ENCODE measurements at regions not wholly inside any gene's neighbourhood (a gene's known extent, or its start where the extent isn't known, plus 50 kb on each side); places are given as distances from the start of the nearest gene placed in this dataset.

- peaks cover 0 to 10% (median 4%) of the 10 kb centered on the region in 7 donors for H3K9me3 Mint-ChIP-seq
- peak; percentile 29 to 46 (median 37) for DNase-seq
- peak overlapping the region in 2 of 7 donors; percentile 46 to 78 for H3K27ac Mint-ChIP-seq
- no peaks in the 10 kb centered on the region for H3K36me3 Mint-ChIP-seq
- H3K9ac ChIP-seq (ENCODE audit: insufficient read depth, low read length, poor library complexity, severe bottlenecking) = no peak overlapping the region
- no peak overlapping the region for H3K27ac ChIP-seq (ENCODE audit: low read depth in 1 of 2, low read length in 2 of 2)
- peaks cover 9 to 10% of the 10 kb centered on the region in 2 donors for H3K4me1 ChIP-seq (ENCODE audit: control insufficient read depth in 1 of 2, insufficient read depth in 2 of 2, low read length in 2 of 2)
- H2AFZ ChIP-seq (ENCODE audit: insufficient read depth, low read depth, low read length, poor library complexity, severe bottlenecking) = peak overlapping the region; percentile 14
- H3K27me3 ChIP-seq (ENCODE audit: control insufficient read depth in 2 of 2, insufficient read depth in 2 of 2, low read length in 2 of 2) = no peaks in the 10 kb centered on the region
- H3K4me3 Mint-ChIP-seq = no peak overlapping the region
- no peaks in the 10 kb centered on the region for H3K36me3 ChIP-seq (replicated peaks in 1 of 2; ENCODE audit: control insufficient read depth in 1 of 2, insufficient read depth in 2 of 2, low read length in 2 of 2)
- WGBS (ENCODE audit: insufficient coverage) = 0% methylated on average over 4 of the region's 9 CpGs
- TF ChIP-seq, protein P1, sequence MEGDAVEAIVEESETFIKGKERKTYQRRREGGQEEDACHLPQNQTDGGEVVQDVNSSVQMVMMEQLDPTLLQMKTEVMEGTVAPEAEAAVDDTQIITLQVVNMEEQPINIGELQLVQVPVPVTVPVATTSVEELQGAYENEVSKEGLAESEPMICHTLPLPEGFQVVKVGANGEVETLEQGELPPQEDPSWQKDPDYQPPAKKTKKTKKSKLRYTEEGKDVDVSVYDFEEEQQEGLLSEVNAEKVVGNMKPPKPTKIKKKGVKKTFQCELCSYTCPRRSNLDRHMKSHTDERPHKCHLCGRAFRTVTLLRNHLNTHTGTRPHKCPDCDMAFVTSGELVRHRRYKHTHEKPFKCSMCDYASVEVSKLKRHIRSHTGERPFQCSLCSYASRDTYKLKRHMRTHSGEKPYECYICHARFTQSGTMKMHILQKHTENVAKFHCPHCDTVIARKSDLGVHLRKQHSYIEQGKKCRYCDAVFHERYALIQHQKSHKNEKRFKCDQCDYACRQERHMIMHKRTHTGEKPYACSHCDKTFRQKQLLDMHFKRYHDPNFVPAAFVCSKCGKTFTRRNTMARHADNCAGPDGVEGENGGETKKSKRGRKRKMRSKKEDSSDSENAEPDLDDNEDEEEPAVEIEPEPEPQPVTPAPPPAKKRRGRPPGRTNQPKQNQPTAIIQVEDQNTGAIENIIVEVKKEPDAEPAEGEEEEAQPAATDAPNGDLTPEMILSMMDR (IDR thresholded peaks at IDR 0.05) = no peak
- peaks cover 4 to 8% of the 10 kb centered on the region in 2 donors for H3K9me3 ChIP-seq (replicated peaks in 1 of 2; ENCODE audit: control insufficient read depth in 1 of 2, insufficient read depth in 1 of 2, low read length in 2 of 2)
- no peaks in the 10 kb centered on the region for H4K20me1 ChIP-seq (ENCODE audit: insufficient read depth, low read length)
- H3K27me3 Mint-ChIP-seq (ENCODE audit: low read depth in 3 of 3) = peaks cover 0 to 6% (median 5%) of the 10 kb centered on the region in 3 donors
- H3K79me2 ChIP-seq (ENCODE audit: insufficient read depth, low read length) = no peaks in the 10 kb centered on the region
- no peak overlapping the region for H3K4me3 ChIP-seq (replicated peaks in 1 of 3; ENCODE audit: low read depth in 2 of 3, low read length in 3 of 3)
- intact Hi-C loops (cut with micrococcal nuclease) = no loop called here
- no peak overlapping the region for H3K4me2 ChIP-seq (replicated peaks; ENCODE audit: extremely low read depth, low read length, poor library complexity, severe bottlenecking)
- peaks cover 12% of the 10 kb centered on the region for H3K4me1 Mint-ChIP-seq
Observed at GRCh38 chr2:234348081-234348480, 148.8 kb downstream of the ARL4C start.

DNA sequence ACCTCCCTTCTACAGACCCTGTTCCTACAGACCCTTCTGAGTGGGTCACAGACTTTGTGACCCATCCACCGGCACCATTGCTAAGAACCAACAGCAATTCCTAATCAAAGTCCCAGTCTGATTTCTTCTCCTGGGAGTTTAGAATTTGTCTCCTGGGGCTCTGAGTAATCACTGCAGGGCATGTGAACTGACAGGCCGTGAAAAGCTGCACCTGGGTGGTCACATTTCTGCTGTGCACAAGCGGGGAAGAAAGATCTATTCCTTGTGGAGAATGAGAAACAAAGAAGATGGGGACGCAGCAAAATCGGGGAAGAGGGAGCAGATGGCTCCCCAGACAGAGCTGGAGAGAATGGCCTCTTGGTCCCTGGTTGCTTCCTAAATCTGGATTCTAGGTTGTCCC lies 151.0 kb downstream of the ARL4C start:
- Histone ChIP-seq H3K4me1 (ENCODE audit: control insufficient read depth in 1 of 2, insufficient read depth in 2 of 2, low read length in 2 of 2) (peaks cover 9 to 10% of the 10 kb centered on the region in 2 donors), H3K9ac (ENCODE audit: insufficient read depth, low read length, poor library complexity, severe bottlenecking) (no peak overlapping the region), H3K27me3 (ENCODE audit: control insufficient read depth in 2 of 2, insufficient read depth in 2 of 2, low read length in 2 of 2) (no peaks in the 10 kb centered on the region), H3K79me2 (ENCODE audit: insufficient read depth, low read length) (no peaks in the 10 kb centered on the region), H3K9me3 (replicated peaks in 1 of 2; ENCODE audit: control insufficient read depth in 1 of 2, insufficient read depth in 1 of 2, low read length in 2 of 2) (no peaks in the 10 kb centered on the region), H3K36me3 (replicated peaks in 1 of 2; ENCODE audit: control insufficient read depth in 1 of 2, insufficient read depth in 2 of 2, low read length in 2 of 2) (no peaks in the 10 kb centered on the region), H3K27ac (ENCODE audit: low read depth in 1 of 2, low read length in 2 of 2) (no peak overlapping the region), H2AFZ (ENCODE audit: insufficient read depth, low read depth, low read length, poor library complexity, severe bottlenecking) (no peak overlapping the region), H3K4me3 (replicated peaks in 1 of 3; ENCODE audit: low read depth in 2 of 3, low read length in 3 of 3) (no peak overlapping the region), H3K4me2 (replicated peaks; ENCODE audit: extremely low read depth, low read length, poor library complexity, severe bottlenecking) (no peak overlapping the region), H4K20me1 (ENCODE audit: insufficient read depth, low read length) (no peaks in the 10 kb centered on the region)
- TF ChIP-seq, protein P1 (IDR thresholded peaks at IDR 0.05) = no peak
- H3K27me3 Mint-ChIP-seq (ENCODE audit: low read depth in 3 of 3) = peaks cover 0 to 9% (median 3%) of the 10 kb centered on the region in 3 donors
- WGBS (ENCODE audit: insufficient coverage) = 97% methylated on average over 3 of the region's 5 CpGs
- peaks cover 12% of the 10 kb centered on the region for H3K4me1 Mint-ChIP-seq
- intact Hi-C loops (cut with micrococcal nuclease) = no loop called here
- no peak overlapping the region for H3K4me3 Mint-ChIP-seq
- peaks cover 0 to 7% (median 0%) of the 10 kb centered on the region in 7 donors for H3K9me3 Mint-ChIP-seq
- no peak overlapping the region for H3K27ac Mint-ChIP-seq
- DNase-seq = no peak
- no peaks in the 10 kb centered on the region for H3K36me3 Mint-ChIP-seq
